HepG2 (cell line): ENCODE measurements at regions not wholly inside any gene's neighbourhood (a gene's known extent, or its start where the extent isn't known, plus 50 kb on each side); places are given as distances from the start of the nearest gene placed in this dataset.

Source experiments
- ATAC-seq: fragments of 200-7000 bp; cut with Tn5 transposase; 3 replicates; pipeline ENCODE4 v1.9.1; 2020; ENCODE audit warnings: mild to moderate bottlenecking, moderate library complexity
- BruUV-seq: library from RNA; stranded (reverse); fragments of 400-500 nt; replicated peaks from 2 replicates; lab custom pipeline; 2021; lab: Mats Ljungman, UMichigan
- CTCF ChIA-PET: fragments of 300-600 bp; formaldehyde crosslinking; extraction: SDS; loops from one replicate; lab custom pipeline; 2021; ENCODE audit warnings: low total read pairs, inconsistent platforms, low intra/inter-chr PET ratio; lab: Yijun Ruan, JAX
- POLR2A ChIA-PET: fragments of 350-600 bp; sonication (Branson Sonifier 250); formaldehyde crosslinking; loops from one replicate; lab custom pipeline; 2020; ENCODE audit warnings: antibody characterized with exemption, inconsistent platforms; lab: Yijun Ruan, JAX
- DNase-seq: peaks from one replicate; pipeline ENCODE4 v3.0.0-alpha.2; 2015; ENCODE audit warnings: low spot score
- FAIRE-seq: peaks from 3 replicates; lab custom pipeline; 2011; peaks lifted over from hg19 to GRCh38; lab: Jason Lieb, UNC
- H2AFZ ChIP-seq: one replicate; pipeline ENCODE4 v1.6.1; 2011; ENCODE audit warnings: low read length, inconsistent platforms
- H3K27ac ChIP-seq: fragments of 300-600 bp; 3 replicates; pipeline ENCODE4 v1.8.0; 2011; ENCODE audit warnings: mixed run types, mild to moderate bottlenecking, mixed read lengths, low read length, inconsistent platforms; ENCODE audit not compliant: insufficient read depth; ENCODE audit errors: extremely low read length
- H3K27me3 ChIP-seq, 2 experiments: fragments of 200-600 bp in 1 of 2; 2 replicates in 1 of 2; 3 replicates in 1 of 2; pipeline versions ENCODE4 v1.6.0 to v1.8.0; 2011; ENCODE audit warnings: low read length in 2 of 2, mild to moderate bottlenecking in 2 of 2, moderate library complexity in 2 of 2, inconsistent platforms in 1 of 2; ENCODE audit not compliant: insufficient read depth in 2 of 2, control insufficient read depth in 1 of 2
- H3K36me3 ChIP-seq, 2 experiments: fragments of 200-600 bp in 1 of 2; replicated peaks in 1 of 2; 2 replicates in 1 of 2; 3 replicates in 1 of 2; pipeline versions ENCODE4 v1.5.1 to v1.8.0; 2011; ENCODE audit warnings: low read length in 2 of 2, inconsistent platforms in 1 of 2; ENCODE audit not compliant: insufficient read depth in 2 of 2, control insufficient read depth in 1 of 2
- H3K4me1 ChIP-seq: 2 replicates; pipeline ENCODE4 v1.5.1; 2012; ENCODE audit warnings: low read length, inconsistent platforms; ENCODE audit not compliant: insufficient read depth
- H3K4me2 ChIP-seq: 2 replicates; pipeline ENCODE4 v1.6.0; 2011; ENCODE audit warnings: low read depth, low read length, inconsistent platforms
- H3K4me3 ChIP-seq, 3 experiments: fragments of 200-600 bp in 1 of 3; sonication (generic), shearing (Covaris generic) in 1 of 3; replicated peaks in 1 of 3; 2 replicates each; pipeline ENCODE4 v1.5.1; 2011 to 2016; ENCODE audit warnings: low read length in 3 of 3, inconsistent platforms in 2 of 3, low read depth in 2 of 3, mild to moderate bottlenecking in 2 of 3, control low read depth in 1 of 3, mixed read lengths in 1 of 3; ENCODE audit not compliant: insufficient read depth in 1 of 3
- H3K79me2 ChIP-seq: one replicate; pipeline ENCODE4 v1.6.1; 2011; ENCODE audit warnings: low read length, inconsistent platforms; ENCODE audit not compliant: insufficient read depth
- H3K9ac ChIP-seq: 2 replicates; pipeline ENCODE4 v1.6.0; 2011; ENCODE audit warnings: mild to moderate bottlenecking, low read depth, low read length, inconsistent platforms; ENCODE audit not compliant: insufficient read depth
- H3K9me3 ChIP-seq: 2 replicates; pipeline ENCODE4 v1.5.1; 2012; ENCODE audit warnings: mild to moderate bottlenecking, low read length
- H4K20me1 ChIP-seq: 2 replicates; pipeline ENCODE4 v1.6.0; 2011; ENCODE audit warnings: inconsistent platforms, mild to moderate bottlenecking, low read length, moderate library complexity; ENCODE audit not compliant: insufficient read depth
- AHDC1 ChIP-seq: sonication (generic); formaldehyde crosslinking; IDR thresholded peaks from 2 replicates; pipeline ENCODE4 v1.5.1; 2020; ENCODE audit warnings: mild to moderate bottlenecking, missing genetic modification reagents, borderline replicate concordance
- DRAP1 ChIP-seq: IDR thresholded peaks from 2 replicates; pipeline ENCODE4 v1.6.1; 2016; ENCODE audit warnings: missing genetic modification reagents, missing compliant biosample characterization
- ELF1 ChIP-seq: sonication (generic); formaldehyde crosslinking; IDR thresholded peaks from 2 replicates; pipeline ENCODE4 v1.4.0; 2020; ENCODE audit warnings: missing genetic modification reagents
- NCOA1 ChIP-seq: sonication (generic); formaldehyde crosslinking; IDR thresholded peaks from 2 replicates; pipeline ENCODE4 v1.9.0; 2021; ENCODE audit warnings: missing genetic modification reagents
- NFKB2 ChIP-seq: sonication (generic); formaldehyde crosslinking; IDR thresholded peaks from 2 replicates; pipeline ENCODE4 v1.4.0; 2020; ENCODE audit warnings: missing genetic modification reagents, borderline replicate concordance
- SIX4 ChIP-seq: sonication (generic); formaldehyde crosslinking; IDR thresholded peaks from 2 replicates; pipeline ENCODE4 v1.4.0; 2020; ENCODE audit warnings: missing genetic modification reagents
- ZNF121 ChIP-seq: sonication (generic); formaldehyde crosslinking; IDR thresholded peaks from 2 replicates; pipeline ENCODE4 v1.5.0; 2020; ENCODE audit warnings: mild to moderate bottlenecking, missing genetic modification reagents
- ZNF30 ChIP-seq: sonication (generic); formaldehyde crosslinking; IDR thresholded peaks from 2 replicates; pipeline ENCODE4 v1.5.0; 2020; ENCODE audit warnings: mild to moderate bottlenecking, missing genetic modification reagents
- ZNF407 ChIP-seq: sonication (generic); formaldehyde crosslinking; IDR thresholded peaks from one replicate; pipeline ENCODE4 v1.5.1; 2020; ENCODE audit warnings: mild to moderate bottlenecking, missing genetic modification reagents; ENCODE audit errors: not compliant biosample characterization
- ZNF678 ChIP-seq: sonication (generic); formaldehyde crosslinking; IDR thresholded peaks from 2 replicates; pipeline ENCODE4 v1.4.0; 2020; ENCODE audit warnings: mild to moderate bottlenecking, missing genetic modification reagents
- ZNF777 ChIP-seq: sonication (generic); formaldehyde crosslinking; IDR thresholded peaks from 2 replicates; pipeline ENCODE4 v1.4.0; 2020; ENCODE audit warnings: missing genetic modification reagents
- WGBS: methylation state at CpG from one replicate; pipeline ENCODE4 v1.1.6; 2017; ENCODE audit warnings: low lambda C conversion rate; 5-methylcytosine and 5-hydroxymethylcytosine counted together
- in situ Hi-C: cut with HindIII; loops from 2 replicates; pipeline ENCODE4 v1.10.0; 2017; ENCODE audit warnings: low pct_unique_long_range_greater_than_20kb; ENCODE audit not compliant: extremely low pct_ligation_motif_present
- intact Hi-C: fragments of 100-400 bp; cut with micrococcal nuclease; formaldehyde crosslinking; loops from one replicate; pipeline ENCODE4 v1.10.0; 2022; ENCODE audit not compliant: unreplicated experiment

GRCh38 chr13:24056616-24057137 lies 103.8 kb upstream of the SPATA13 start:
- POLR2A ChIA-PET = no interaction called here
- intact Hi-C loops (no loop called here), in situ Hi-C loops (loop anchor here (10.0 kb wide), 1 partner anchor 168 kb away; no protein-coding TSS in a partner anchor)
- DNase-seq = no peak
- no peaks in the 10 kb centered on the region for H3K9me3 ChIP-seq
- WGBS = 14% methylated on average over 8 of the region's 8 CpGs
- no peak overlapping the region for H2AFZ ChIP-seq
- H3K27ac ChIP-seq = no peak overlapping the region
- H3K4me1 ChIP-seq = peaks cover 11% of the 10 kb centered on the region
- no peaks in the 10 kb centered on the region for H4K20me1 ChIP-seq
- no peak for ATAC-seq
- CTCF ChIA-PET = no interaction called here
- no peak overlapping the region for H3K4me3 ChIP-seq
- FAIRE-seq = no peak
- H3K27me3 ChIP-seq = peaks cover 0 to 7% of the 10 kb centered on the region in 2 experiments; a peak in 1 of 5 replicates
- H3K9ac ChIP-seq = no peak overlapping the region
- H3K4me2 ChIP-seq = no peak overlapping the region
- H3K79me2 ChIP-seq = no peaks in the 10 kb centered on the region
- no peaks in the 10 kb centered on the region for H3K36me3 ChIP-seq
- BruUV-seq = no TSS peak
- TF ChIP-seq ZNF777 (CRISPR knock-in tag) = no peak
- no peak for TF ChIP-seq NFKB2 (CRISPR knock-in tag)
- no peak for TF ChIP-seq AHDC1 (CRISPR knock-in tag)
- no peak for TF ChIP-seq DRAP1
- TF ChIP-seq SIX4 (CRISPR knock-in tag) = no peak
- TF ChIP-seq ZNF678 (CRISPR knock-in tag) = no peak
- no peak for TF ChIP-seq ZNF30 (CRISPR knock-in tag)
- no peak for TF ChIP-seq NCOA1
- no peak for TF ChIP-seq ELF1 (CRISPR knock-in tag)
- no peak for TF ChIP-seq ZNF407 (CRISPR knock-in tag)
- no peak for TF ChIP-seq ZNF121 (CRISPR knock-in tag)
